HG03196 (cell line): ENCODE measurements at regions not wholly inside any gene's neighbourhood (a gene's known extent, or its start where the extent isn't known, plus 50 kb on each side); places are given as distances from the start of the nearest gene placed in this dataset.

Experiments
- ATAC-seq: cut with Tn5 transposase; IDR thresholded peaks from one replicate; pipeline ENCODE4 v1.9.1; 2021; ENCODE audit not compliant: unreplicated experiment

DNA sequence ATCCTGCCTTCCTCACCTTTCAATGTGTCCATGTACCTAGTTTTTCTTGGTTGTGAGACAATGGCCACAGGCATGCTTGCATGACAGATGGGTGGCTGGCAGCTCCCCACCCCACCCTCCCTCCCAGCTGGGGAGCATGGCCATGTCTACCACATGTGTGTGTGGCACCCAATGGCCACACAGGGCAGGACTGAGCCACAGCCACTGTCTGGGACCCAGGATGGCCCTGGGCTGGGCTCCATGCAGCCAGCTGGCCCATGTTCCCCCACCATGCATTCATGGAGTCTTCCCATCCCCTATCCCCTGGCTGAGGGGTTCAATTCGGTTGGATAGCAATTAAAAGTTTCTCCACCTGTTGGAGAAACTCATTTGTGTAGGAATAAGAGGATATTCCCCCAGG is 566.0 kb upstream of the USP15 start:
- ATAC-seq: no peak

DNA sequence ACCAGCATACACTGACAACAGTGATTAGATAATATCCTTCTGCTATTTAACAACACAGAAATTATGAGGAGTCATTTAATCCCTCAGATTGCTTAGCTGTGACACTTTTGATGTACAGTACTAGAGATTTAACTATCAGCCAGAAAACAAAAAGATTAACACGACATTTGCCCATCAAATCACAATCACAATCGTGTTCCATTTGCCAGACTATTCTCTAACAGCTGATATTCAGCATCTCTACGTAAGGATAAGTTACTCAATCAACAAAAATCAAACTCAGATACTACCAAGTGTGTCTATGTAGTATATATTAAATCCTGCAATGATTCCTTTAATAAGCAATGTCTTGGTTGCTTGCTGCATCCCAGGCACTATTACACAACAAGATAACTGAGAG is 558.7 kb upstream of the USP15 start:
- no peak for ATAC-seq

DNA sequence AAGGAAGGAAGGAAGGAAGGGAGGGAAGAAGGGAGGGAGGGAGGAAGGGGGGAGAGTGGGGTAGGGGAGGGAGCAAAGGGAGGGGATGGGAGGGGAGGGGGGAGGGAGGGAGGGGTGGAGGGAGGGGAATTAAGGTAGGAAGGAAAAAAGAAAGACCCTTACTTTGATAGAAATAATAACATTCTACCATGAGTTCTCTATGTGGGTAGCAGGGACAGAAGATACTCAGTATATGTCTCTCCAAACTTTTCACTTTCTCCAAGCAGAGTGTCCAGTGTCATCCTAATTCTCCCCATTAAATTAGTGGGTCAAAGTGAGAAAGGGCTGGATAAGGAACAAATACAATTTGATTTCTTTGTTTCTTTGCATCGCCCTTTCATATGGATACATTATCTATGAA is 553.4 kb upstream of the USP15 start:
- ATAC-seq: no peak

DNA sequence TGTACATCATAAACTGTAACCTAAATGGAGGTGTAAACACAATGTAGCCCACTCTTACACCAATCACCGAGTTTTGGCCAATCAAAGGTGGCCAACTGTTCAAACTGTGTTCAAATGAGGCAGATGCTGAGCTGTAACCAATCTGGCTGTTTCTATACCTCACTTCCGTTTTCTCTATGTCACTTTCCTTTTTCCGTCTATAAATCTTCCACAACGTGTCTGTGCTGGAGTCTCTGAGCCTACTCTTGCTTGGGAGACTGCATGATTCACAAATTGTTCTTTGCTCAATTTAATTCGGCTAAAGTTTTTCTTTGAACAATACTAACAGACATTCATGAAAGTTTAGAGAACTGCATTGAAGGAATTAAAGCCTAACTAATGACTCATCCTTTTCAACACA is 547.1 kb upstream of the USP15 start:
- no peak for ATAC-seq

DNA sequence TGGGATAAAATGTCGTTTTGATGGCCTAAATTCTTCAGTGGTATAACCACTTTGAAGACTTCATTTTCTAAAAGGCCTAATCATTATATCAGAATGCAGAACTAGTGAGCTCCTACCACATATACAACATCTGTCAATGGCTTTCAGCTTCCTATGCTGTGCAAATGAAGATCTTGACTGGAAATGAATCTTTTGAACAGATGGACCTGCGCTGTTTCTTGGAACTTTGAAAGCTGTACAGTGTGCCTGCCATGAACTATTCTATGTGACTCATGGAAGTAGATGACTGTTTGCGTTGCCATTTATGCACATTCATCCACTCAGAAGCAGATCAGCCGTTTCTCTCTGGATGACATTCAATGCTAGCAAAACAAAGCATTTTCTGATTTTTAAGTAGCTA is 542.2 kb upstream of the USP15 start:
- no peak for ATAC-seq

DNA sequence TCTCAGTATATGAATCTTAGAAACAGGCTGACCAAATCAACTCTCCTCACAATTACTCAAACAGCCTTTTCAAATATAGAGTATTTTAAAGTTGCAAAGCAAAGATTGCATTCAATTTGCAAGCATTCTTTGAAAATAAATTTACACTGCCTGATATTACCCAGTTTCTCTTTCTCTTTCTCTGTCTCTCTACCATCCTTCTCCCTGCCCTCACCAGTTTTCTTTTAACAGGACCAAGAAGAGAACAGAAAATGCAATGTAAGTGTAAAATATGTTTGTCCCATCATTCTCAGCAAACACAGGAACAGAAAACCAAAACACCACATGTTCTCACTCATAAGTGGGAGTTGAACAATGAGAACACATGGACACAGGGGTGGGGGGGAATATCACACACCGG is 520.3 kb upstream of the USP15 start:
- ATAC-seq: no peak

DNA sequence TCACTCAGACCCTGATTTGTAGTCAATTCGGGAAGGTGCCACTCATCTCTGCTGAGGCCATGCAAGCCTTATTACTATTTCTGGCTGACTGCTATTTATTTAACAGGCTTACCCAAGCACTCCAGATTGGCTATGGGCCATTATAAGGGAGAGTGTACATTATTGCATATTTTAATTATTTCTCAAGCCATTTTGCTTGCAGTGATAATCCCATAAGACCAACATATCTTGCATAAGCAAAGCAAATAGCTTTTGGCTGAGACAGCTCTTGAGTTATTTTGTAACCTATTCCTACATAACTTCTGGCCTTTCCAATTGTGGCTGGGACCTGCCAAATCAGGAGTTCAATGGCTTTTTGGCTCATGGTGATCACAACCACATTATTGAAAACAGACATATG is 509.6 kb upstream of the USP15 start:
- no peak for ATAC-seq

DNA sequence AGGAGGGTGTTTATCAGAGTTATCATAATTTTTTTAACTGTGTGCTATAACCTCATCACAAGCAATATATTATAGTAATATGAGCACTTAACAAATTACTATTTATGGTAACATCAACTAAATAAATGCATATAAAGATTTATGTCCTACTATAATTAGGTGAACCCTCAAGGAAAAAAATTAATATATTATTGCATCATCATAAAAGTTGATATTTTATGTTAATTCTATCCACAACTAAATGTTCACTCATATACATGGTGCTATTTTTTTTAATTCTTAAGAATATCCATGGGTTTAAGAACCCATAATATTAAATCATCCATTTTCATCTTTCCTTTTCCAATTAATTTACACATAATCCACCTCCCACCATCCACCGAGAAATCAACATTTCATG is 506.0 kb upstream of the USP15 start:
- ATAC-seq: no peak

DNA sequence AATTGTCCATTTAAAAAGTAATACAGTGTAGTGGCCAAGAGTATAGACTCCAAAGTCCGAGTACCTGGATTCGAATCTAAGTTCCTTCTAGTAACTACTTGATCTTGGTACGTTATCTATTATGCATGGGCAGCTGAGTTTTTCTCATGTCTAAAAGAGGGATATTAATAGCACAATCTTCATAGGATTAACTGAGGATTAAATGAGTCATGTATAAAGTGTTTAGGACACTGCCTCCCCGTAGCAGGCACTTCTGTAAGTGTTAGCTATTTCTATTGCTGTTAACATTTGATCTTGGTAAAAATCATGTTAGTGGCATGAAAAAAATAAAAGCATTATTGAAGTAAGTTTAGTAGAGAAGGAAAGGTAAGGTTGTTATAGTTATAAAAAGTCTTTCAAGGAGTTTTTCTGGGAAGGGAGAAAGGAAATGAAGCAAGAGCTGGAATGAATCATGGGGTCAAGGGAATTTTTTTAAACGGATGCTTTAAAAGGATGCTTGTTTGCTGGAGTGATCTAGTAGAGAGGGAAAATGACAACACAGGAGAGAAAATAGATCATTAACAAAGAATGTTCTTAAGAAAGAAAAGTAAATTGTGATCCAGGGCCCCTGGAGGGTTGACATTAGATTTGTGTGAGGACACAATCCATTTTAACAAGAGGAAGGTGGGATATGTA is 502.2 kb upstream of the USP15 start:
- ATAC-seq: no peak

DNA sequence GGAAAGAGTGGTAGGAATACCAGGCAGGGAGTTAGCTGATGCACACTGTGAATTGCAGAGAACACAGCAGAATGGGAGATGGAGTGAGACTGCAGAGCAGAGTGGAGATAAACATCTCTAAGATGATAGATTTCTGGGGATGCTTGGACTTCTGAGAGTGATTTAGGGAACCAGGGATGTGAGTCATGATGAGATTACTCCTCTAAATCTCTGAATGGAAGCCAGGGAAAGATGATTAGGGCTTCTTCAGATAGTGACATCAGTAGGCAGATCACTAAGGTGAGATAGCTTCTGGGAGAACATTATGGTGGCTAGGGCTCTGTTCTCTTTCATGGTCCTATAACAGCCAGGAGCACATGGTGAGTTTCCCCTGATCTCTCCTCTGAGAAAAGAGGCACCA is 501.5 kb upstream of the USP15 start:
- ATAC-seq: no peak

DNA sequence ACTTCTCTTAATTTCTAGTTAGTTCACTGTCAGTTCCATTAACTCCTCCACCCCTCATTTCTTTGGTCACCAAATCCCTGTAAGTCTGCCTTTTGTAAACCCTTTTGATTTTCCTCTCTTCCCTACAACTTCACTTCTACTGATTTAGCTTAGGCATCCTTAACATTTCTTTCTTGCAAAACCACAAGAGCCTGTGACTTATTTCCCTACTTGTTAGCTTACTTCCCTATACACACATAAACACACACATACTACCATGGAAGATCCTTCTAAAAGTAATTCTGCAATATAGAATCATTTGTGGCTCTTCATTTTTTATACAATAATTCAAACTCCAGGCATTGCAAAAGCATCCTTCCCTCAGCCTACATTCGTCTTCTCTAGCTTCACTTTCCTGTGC is 494.3 kb upstream of the USP15 start:
- ATAC-seq: no peak

DNA sequence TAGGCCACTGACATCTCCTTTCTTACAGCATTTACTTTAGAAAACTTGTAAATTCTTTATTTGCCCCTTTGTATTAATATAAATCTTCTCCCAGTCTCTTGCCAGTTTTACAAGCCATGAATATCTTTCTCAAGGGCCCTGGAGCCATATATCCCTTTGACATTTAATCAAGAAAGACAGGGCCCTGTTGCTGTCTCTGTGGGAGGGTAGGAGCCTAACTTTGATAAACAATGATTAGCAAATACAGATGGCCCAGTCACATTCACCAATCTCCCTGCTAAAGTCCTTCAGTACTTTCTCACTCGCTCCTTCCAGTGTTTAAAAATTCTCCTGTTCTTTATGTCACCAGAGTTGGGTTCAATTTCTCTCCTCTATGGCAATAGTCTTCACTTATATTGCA is 479.8 kb upstream of the USP15 start:
- no peak for ATAC-seq

DNA sequence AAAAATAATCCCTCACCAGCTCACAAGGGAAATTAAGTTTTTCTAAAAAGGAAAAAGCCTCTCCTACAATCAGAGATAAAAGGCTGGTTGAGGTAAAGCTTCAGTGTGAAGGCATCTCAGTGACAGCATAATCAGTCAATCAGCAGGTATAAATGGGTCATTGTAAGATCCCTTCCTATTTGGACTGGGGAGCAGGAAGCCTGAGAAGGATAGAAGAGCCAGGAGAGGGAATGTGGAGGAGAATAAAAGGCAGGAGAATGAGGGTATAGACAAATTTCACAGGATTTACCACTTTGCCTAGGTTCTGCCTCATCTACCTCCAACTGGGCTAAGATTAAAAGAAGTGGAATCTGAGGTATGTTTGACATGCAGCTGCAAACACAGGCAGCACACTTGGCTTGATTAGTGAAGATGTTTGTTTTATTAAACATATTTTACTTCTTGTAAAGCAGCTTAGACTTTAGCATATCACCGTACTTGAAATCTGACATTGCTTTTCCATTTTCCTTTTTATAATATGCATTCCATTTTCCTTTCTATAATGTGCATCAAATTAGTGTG is 479.1 kb upstream of the USP15 start:
- no peak for ATAC-seq

DNA sequence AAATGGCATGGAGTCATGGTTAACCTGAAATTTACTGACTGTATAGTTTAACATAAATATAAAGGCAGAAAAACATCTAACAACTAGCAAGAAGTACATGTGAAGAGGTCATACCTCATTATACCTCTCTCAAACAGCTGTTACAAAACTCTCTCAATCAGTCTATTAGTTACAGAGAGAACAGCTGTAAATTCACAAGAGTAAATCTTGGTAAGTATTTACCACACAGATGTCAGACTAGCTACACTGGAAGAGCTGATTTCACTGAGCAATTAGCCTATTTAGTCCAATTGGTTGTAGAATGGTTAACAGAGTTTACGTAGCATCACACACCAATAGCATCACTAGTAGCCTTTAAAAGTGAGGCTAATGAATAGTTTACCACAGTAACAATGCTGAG is 463.4 kb upstream of the USP15 start:
- ATAC-seq: no peak

DNA sequence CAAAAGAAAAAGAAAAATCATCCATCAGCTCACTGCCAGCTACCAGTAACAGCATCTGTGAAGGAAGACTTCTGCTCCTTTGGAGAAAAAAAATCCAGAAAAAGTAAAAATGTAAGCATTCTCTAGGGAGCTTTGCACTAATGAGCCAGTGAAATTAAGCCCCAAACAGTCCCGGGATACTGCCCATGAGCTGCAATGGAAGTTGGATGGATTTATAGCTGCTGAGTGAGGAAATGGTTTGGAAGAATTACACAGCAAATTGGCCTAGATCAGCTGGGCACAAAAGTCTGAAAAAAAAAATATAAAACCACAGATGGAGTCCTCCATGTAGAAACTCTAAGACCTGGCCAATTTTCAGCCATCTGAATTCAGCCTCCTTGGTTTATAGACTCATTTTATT is 462.9 kb upstream of the USP15 start:
- no peak for ATAC-seq

DNA sequence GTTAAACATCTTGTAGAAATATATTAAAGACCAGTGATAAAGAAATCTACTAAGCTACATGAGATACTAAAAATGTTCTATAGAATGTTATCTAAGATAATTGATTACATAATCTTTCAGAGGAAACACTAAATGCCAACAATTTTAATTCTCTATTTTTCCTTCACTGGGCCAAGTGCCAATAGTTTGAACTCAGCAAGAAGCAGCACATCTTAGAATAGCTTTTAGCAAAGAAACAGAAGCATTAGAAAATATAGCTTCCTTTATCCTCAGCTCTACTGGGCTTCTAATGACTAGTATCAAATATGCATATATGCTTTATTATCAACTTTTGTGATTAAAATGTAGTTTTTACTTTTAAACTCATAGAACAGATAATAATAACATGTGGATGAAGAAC is 461.4 kb upstream of the USP15 start:
- ATAC-seq: no peak

DNA sequence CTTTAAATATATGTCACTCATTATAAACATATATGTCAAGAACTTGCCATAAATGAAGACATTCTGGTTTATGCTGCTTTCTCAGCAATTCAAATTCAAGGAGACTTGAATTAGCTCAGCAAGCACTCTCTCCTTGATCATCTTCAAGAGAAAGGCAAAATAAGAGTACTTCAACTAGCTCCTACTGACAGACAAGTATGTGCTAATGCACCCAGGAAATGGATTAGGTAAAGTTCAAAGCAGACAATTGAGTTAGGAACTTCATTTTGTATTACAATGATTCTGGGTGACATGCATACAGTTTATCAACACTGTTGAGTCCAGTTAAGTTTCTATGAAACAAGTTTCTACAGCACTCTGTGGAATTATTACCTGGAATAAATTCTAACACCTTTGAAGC is 455.9 kb upstream of the USP15 start:
- ATAC-seq: no peak

DNA sequence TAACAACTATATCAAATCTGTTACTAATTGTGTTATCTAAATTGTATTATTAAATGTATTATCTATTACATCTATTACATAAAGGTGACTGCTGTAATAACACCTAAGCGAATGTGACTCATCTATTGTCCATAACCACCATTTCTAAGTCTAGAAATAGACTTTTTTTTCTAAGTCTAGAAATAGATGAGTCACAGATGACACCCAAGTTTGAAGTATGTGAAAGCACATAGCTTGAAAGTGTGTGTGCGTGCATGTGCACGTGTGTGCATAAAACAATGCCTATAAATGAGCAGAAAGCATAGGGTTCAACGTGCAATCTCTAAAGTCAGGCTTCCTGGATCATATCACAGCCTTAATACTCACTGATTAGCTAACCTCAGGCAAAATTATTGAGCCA is 451.3 kb upstream of the USP15 start:
- ATAC-seq: no peak

DNA sequence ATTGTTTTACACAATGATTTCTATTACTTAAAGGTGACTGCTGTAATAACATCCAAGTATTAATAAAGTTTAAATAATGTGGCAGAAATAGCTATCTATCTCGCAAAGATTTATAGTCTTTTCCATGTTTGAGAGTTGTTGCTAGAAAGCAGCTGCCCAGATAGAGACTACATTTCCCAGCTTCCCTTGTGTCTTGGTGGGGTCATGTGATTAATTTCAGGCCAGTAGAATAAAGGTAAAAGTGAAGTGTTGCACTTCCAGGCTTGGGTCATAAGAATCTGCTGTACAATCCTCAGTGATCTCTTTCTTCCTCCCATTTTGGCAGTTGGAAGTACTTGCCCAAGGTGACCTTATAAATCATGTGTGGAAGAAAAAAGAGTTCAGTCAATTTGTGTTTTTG is 449.7 kb upstream of the USP15 start:
- ATAC-seq: no peak

DNA sequence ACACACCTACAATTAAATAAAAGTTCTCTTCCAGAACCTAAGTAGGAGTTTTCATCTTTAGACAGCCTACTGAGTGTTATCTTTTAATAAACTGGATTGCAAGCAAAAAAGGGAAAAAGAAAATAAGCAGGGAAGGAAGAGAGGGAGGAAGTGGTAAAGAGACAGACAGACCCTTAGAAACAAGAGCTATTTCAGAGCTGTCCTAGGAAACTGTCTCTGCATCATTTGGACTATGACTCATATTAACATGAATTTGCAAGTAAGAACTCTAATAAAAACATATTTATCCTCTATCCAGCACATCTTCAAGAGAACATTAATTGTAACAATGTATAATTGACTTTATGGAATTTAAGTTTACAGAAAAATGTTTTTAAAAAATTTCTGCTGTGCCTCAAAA is 438.8 kb upstream of the USP15 start:
- no peak for ATAC-seq

DNA sequence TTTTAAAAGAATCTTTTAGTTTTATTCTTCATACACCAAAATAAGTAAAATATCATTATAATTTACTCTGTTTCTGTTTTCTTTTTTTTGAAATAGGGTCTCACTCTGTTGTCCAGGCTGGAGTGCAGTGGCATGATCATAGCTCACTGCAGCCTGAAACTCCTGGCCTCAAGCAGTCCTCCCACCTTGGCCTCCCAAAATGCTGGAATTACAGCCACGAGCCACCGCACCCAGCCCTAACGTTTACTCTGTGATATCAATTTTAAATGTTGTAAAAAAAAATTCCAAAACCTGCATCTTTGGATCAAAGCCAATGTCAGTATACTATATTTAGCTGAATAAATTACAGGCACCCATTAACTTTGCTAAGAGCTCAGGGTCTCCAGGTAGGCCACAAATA is 437.1 kb upstream of the USP15 start:
- no peak for ATAC-seq

DNA sequence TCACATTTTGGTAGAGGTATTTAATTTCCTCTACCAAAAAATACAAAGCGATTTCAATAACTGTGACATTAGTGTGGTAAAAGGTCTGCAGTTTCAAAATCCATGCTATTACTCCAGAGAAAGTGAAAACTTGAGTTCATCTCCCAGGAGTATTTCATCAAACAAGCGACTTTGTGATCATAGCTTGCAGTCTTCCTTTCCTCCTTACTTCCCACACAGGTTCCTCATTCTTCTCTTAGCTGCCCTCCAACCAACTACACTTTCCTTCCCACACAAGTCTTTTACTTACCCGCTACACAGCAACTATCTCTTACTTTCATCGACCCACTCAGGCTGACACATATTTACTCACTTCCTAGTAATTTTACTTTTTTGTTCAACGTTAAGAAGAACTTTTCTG is 413.4 kb upstream of the USP15 start:
- no peak for ATAC-seq

DNA sequence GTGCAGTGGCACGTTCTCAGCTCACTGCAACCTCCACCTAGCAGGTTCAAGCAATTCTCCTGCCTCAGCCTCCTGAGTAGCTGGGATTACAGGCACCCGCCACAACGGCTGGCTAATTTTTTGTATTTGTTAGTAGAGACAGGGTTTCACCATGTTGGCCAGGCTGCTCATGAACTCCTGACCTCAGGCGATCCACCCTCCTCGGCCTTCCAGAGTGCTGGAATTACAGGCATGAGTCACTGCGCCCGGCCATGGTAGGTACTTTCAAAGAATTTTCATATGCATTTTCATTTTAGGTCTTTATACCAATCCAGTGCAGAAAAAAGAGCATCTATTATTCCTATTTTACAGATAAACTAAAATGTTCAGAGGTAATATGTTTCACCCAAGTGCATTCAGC is 411.3 kb upstream of the USP15 start:
- ATAC-seq: no peak
